OCI-LY7 (cell line): ENCODE measurements at regions not wholly inside any gene's neighbourhood (a gene's known extent, or its start where the extent isn't known, plus 50 kb on each side); places are given as distances from the start of the nearest gene placed in this dataset.
"Not testable (repeated sequence)": the region's sequence is repeated elsewhere in the genome, so short reads cannot be mapped to it uniquely, and the experiment has no call there.

Experiments
- BruUV-seq: library from RNA; stranded (reverse); fragments of 400-500 nt; replicated peaks from 2 replicates; lab custom pipeline; 2021; lab: Mats Ljungman, UMichigan
- CTCF ChIA-PET: fragments of 300-600 bp; sonication (Branson Sonifier 250); formaldehyde crosslinking; loops from one replicate; lab custom pipeline; 2022; ENCODE audit warnings: antibody characterized with exemption; ENCODE audit not compliant: unreplicated experiment; lab: Charles Lee
- POLR2A ChIA-PET: fragments of 300-600 bp; sonication (Branson Sonifier 250); formaldehyde crosslinking; loops from one replicate; lab custom pipeline; 2022; ENCODE audit warnings: antibody characterized with exemption; lab: Charles Lee
- DNase-seq: peaks from one replicate; pipeline ENCODE4 v3.0.0-alpha.2; 2015; ENCODE audit warnings: low spot score
- H2AFZ ChIP-seq: fragments of 200-600 bp; sonication (generic), shearing (Covaris generic); 2 replicates; pipeline ENCODE4 v1.6.1; 2014; ENCODE audit warnings: mild to moderate bottlenecking, antibody characterized with exemption, low read length, moderate library complexity
- H3K27ac ChIP-seq: fragments of 200-600 bp; sonication (generic); 2 replicates; pipeline ENCODE4 v1.5.1; 2014; ENCODE audit warnings: mixed run types, low read depth, mild to moderate bottlenecking, moderate library complexity, low read length, inconsistent platforms; ENCODE audit not compliant: poor library complexity, severe bottlenecking
- H3K36me3 ChIP-seq: fragments of 200-600 bp; sonication (generic); 2 replicates; pipeline ENCODE4 v1.6.1; 2014; ENCODE audit warnings: mild to moderate bottlenecking, antibody characterized with exemption, low read length, moderate library complexity, mixed read lengths; ENCODE audit not compliant: insufficient read depth
- H3K4me1 ChIP-seq: fragments of 200-600 bp; sonication (generic); 2 replicates; pipeline ENCODE4 v1.5.1; 2014; ENCODE audit warnings: mild to moderate bottlenecking, low read length; ENCODE audit not compliant: insufficient read depth, poor library complexity, severe bottlenecking
- H3K4me2 ChIP-seq: fragments of 200-600 bp; sonication (generic); 2 replicates; pipeline ENCODE4 v1.6.1; 2014; ENCODE audit warnings: mild to moderate bottlenecking, low read length
- H3K4me3 ChIP-seq: fragments of 200-600 bp; sonication (generic); 2 replicates; pipeline ENCODE4 v1.5.1; 2014; ENCODE audit warnings: mild to moderate bottlenecking, low read depth, low read length; ENCODE audit not compliant: poor library complexity, severe bottlenecking
- H3K79me2 ChIP-seq: fragments of 200-600 bp; sonication (generic); 2 replicates; pipeline ENCODE4 v1.6.1; 2016; ENCODE audit warnings: low read depth, mild to moderate bottlenecking, low read length, moderate library complexity, mixed read lengths; ENCODE audit not compliant: insufficient read depth
- H3K9me2 ChIP-seq: fragments of 200-600 bp; sonication (generic); 2 replicates; pipeline ENCODE4 v1.6.1; 2016; ENCODE audit warnings: mild to moderate bottlenecking, low read length, mixed read lengths; ENCODE audit not compliant: insufficient read depth
- H3K9me3 ChIP-seq: fragments of 200-600 bp; sonication (generic); 2 replicates; pipeline ENCODE4 v1.6.1; 2014; ENCODE audit warnings: mild to moderate bottlenecking, mixed run types, low read length, mixed read lengths
- H4K20me1 ChIP-seq: fragments of 200-600 bp; sonication (generic); 2 replicates; pipeline ENCODE4 v1.6.1; 2014; ENCODE audit warnings: mild to moderate bottlenecking, antibody characterized with exemption, low read length, moderate library complexity, mixed read lengths; ENCODE audit not compliant: insufficient read depth
- EZH2phosphoT487 ChIP-seq: fragments of 200-600 bp; sonication (generic); IDR thresholded peaks from 2 replicates; pipeline ENCODE4 v1.6.1; 2018; ENCODE audit warnings: low read depth, borderline replicate concordance, mild to moderate bottlenecking, mixed run types, antibody characterized with exemption, low read length, moderate library complexity, mixed read lengths
- intact Hi-C: fragments of 100-400 bp; cut with micrococcal nuclease; formaldehyde crosslinking; loops from one replicate; pipeline ENCODE4 v1.10.0; 2022; ENCODE audit not compliant: unreplicated experiment
- TF ChIP-seq, protein P1 (sequence below): fragments of 200-600 bp; sonication (generic); conservative IDR thresholded peaks from 2 replicates; pipeline ENCODE4 v1.5.1; 2014; ENCODE audit warnings: mild to moderate bottlenecking, antibody characterized with exemption, low read length, moderate library complexity, mixed read lengths

DNA sequence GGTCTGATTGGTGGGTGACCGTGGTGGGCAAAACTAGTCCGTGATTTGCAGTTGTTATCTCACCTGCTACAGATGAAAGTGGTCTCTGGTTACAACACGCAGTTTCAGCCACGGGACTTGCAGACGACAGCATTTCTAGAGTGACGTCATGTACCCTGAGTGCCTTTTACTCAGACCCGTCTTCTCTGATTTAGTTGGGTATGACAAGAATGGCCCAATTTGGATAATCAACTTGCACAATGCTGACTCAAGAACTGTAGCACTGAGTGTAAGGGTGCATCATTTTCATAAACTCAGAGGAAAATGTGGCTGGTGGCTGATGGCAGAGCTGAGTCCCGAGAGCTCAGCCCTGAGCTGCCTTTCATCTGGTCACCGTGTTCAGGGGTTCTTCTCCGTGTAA lies 281.4 kb upstream of the FRG1 start:
- Histone ChIP-seq H3K4me2 (no peak overlapping the region), H3K9me2 (no peaks in the 10 kb centered on the region), H4K20me1 (no peaks in the 10 kb centered on the region), H3K9me3 (no peaks in the 10 kb centered on the region), H3K27ac (no peak overlapping the region), H2AFZ (no peak overlapping the region), H3K4me3 (no peak overlapping the region), H3K79me2 (no peaks in the 10 kb centered on the region), H3K4me1 (no peaks in the 10 kb centered on the region), H3K36me3 (no peaks in the 10 kb centered on the region)
- TF ChIP-seq, protein P1, sequence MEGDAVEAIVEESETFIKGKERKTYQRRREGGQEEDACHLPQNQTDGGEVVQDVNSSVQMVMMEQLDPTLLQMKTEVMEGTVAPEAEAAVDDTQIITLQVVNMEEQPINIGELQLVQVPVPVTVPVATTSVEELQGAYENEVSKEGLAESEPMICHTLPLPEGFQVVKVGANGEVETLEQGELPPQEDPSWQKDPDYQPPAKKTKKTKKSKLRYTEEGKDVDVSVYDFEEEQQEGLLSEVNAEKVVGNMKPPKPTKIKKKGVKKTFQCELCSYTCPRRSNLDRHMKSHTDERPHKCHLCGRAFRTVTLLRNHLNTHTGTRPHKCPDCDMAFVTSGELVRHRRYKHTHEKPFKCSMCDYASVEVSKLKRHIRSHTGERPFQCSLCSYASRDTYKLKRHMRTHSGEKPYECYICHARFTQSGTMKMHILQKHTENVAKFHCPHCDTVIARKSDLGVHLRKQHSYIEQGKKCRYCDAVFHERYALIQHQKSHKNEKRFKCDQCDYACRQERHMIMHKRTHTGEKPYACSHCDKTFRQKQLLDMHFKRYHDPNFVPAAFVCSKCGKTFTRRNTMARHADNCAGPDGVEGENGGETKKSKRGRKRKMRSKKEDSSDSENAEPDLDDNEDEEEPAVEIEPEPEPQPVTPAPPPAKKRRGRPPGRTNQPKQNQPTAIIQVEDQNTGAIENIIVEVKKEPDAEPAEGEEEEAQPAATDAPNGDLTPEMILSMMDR = no peak
- no peak for TF ChIP-seq EZH2phosphoT487
- POLR2A ChIA-PET = no interaction called here
- no TSS peak for BruUV-seq
- CTCF ChIA-PET = no interaction called here
- intact Hi-C loops = no loop called here
- no peak for DNase-seq

DNA sequence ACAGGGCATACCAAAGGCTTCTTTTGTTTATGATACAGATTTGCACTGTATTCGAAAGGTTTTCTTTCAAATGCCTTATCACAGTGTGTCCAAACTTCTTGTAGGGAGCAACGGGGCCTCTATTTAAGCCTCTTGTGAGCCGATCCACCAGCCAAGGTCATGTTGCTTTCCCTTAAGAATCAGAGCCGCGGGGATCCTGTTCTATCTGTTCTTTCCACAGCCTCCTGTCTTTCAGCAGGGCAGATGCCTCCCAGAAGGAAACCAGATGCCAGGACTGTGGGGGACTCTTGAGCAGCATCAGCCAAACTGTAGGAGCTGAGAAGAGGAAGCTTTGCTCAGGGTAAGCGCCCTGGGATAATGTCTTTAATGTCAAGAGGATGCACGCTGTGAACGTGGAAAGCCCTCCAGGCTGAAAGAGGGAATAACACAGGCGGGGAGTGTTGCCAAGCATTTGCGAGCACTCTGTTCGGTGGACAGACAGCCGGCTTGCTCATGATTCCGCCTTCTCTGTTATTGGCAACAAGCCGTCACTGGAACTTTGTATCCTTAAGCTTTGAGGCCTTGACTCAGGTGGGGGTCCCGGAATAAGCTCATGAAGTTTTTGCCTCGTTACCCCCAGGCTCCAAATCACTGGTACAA lies 279.8 kb upstream of the FRG1 start:
- no peaks in the 10 kb centered on the region for H3K79me2 ChIP-seq
- TF ChIP-seq, protein P1 = no peak
- TF ChIP-seq EZH2phosphoT487 = no peak
- no peak overlapping the region for H3K27ac ChIP-seq
- intact Hi-C loops = no loop called here
- POLR2A ChIA-PET = no interaction called here
- no peaks in the 10 kb centered on the region for H4K20me1 ChIP-seq
- no peak overlapping the region for H3K4me3 ChIP-seq
- BruUV-seq = no TSS peak
- CTCF ChIA-PET = no interaction called here
- no peak for DNase-seq
- no peak overlapping the region for H2AFZ ChIP-seq
- H3K9me3 ChIP-seq = no peaks in the 10 kb centered on the region
- H3K4me1 ChIP-seq = no peaks in the 10 kb centered on the region
- H3K4me2 ChIP-seq = no peak overlapping the region
- no peaks in the 10 kb centered on the region for H3K9me2 ChIP-seq
- no peaks in the 10 kb centered on the region for H3K36me3 ChIP-seq

DNA sequence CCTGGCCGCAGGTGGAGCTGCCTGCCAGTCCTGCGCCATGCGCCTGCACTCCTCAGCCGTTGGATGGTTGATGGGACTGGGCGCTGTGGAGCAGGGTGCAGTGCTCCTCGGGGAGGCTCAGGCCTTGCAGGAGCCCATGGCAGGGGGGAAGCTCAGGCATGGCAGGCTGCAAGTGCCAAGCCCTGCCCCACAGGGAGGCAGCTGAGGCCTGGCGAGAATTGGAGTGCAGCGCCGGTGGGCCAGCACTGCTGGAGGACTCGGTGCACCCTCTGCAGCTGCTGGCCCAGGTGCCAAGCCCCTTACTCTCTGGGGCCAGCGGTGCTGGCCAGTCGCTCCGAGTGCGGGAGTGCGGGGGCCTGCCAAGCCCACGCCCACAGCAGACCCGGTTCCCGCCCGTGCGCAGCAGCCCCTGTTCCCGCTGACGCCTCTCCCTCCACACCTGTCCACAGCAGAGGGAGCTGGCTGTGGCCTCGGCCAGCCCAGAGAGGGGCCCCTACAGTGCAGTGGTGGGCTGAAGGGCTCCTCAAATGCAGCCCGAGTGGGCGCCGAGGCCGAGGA lies 275.9 kb upstream of the FRG1 start:
- CTCF ChIA-PET = no interaction called here
- BruUV-seq = no TSS peak

DNA sequence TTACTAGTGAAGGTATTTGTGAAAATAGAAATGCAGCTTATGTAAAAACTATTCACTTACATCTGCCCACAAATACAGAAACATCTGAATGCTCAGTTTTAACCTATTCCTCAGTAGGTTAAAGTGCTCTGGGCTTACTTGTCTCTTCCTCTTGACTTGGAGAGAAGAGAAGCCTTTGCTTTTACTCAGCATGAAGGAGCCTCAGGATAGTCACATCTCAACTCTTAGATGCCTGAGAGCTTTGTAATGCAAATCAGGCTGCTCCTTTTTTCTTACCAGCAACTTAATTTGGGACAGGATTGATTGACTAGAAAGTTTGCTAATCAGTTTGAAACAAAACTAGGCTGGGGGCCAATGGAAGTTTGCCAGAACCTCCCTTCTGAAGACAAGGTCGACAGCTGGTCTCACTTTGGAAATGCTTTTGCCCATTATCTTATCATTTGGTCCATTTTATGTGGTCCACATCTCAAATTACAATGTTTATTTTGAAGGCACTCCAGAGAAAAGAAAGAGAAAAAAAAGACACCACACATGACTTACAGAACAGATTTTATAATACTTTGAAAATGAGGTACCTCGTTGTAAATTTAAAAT lies 274.9 kb upstream of the FRG1 start:
- H3K79me2 ChIP-seq, H3K4me1 ChIP-seq, intact Hi-C loops, H4K20me1 ChIP-seq, H3K27ac ChIP-seq, H3K9me3 ChIP-seq, H3K9me2 ChIP-seq, H3K4me2 ChIP-seq, H3K36me3 ChIP-seq, DNase-seq, CTCF ChIA-PET, H3K4me3 ChIP-seq, BruUV-seq, POLR2A ChIA-PET, H2AFZ ChIP-seq: not testable (repeated sequence)

More for the DNA sequence above, 275.9 kb upstream of the FRG1 start:
- no peak for TF ChIP-seq EZH2phosphoT487
- TF ChIP-seq, protein P1 = no peak
- no peak overlapping the region for H2AFZ ChIP-seq
- no peaks in the 10 kb centered on the region for H3K36me3 ChIP-seq
- no peak for DNase-seq
- H3K4me3 ChIP-seq = no peak overlapping the region
- POLR2A ChIA-PET = no interaction called here
- H3K9me3 ChIP-seq = no peaks in the 10 kb centered on the region
- H3K27ac ChIP-seq = no peak overlapping the region
- H3K9me2 ChIP-seq = no peaks in the 10 kb centered on the region
- no peaks in the 10 kb centered on the region for H3K4me1 ChIP-seq
- no peak overlapping the region for H3K4me2 ChIP-seq
- H3K79me2 ChIP-seq = no peaks in the 10 kb centered on the region
- H4K20me1 ChIP-seq = no peaks in the 10 kb centered on the region
- intact Hi-C loops = no loop called here
